ENCODE measurements at regions not wholly inside any gene's neighbourhood (a gene's known extent, or its start where the extent isn't known, plus 50 kb on each side); places are given as distances from the start of the nearest gene placed in this dataset.

DNA sequence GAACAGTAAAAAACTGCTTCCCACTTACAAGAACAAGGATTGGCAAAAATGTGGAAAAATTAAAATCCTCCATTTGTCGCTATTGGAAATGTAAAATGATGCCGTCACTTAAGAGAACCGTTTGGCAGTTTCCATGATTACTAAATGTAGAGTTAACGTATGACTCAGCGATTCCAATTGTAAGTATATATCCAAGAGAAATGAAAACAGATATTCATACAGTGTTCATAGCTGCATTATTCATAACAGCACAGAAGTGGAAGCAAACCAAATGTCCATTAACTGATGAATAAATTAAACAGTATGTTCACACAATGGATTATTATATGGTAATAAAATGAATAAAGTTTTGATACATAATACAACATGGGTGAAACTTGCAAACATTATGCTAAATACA, 971.0 kb downstream of the AMY1C start:
- no peak for DNase-seq

DNA sequence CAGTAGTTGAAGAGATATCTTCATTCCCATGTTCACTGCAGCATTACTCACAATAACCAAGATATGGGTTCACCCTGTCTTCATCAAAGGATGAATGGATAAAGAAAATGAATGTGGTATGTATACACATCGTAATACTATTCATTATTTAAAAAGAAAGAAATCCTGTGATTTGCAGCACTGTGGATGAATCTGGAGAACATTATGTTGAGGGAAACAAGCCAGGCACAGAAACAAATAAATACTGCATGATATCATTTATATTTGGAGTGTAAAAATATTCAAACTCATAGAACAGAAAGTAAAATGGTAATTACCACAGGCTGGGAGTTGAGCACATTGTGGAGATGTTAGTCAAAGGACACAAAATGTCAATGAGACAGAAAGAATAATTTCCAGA, 977.2 kb downstream of the AMY1C start:
- no peak for DNase-seq

DNA sequence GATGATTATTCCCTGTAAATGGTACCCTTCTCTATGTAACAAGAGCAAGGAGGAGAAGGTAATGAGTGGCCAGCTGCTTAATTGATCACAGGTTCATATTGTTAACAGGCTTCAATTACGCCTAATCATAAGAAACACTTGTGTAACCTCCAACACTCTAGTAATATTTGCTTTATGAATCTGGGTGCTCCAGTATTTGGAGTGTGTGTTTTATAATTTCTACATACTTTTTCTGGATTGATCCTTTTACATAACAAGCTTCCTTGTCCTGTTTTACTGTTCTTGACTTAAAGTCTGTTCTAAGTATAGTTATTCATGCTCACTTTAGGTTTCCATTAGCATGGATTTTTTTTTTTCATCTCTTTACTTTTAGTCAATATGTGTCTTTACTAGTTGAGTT, 984.2 kb downstream of the AMY1C start:
- no peak for DNase-seq

DNA sequence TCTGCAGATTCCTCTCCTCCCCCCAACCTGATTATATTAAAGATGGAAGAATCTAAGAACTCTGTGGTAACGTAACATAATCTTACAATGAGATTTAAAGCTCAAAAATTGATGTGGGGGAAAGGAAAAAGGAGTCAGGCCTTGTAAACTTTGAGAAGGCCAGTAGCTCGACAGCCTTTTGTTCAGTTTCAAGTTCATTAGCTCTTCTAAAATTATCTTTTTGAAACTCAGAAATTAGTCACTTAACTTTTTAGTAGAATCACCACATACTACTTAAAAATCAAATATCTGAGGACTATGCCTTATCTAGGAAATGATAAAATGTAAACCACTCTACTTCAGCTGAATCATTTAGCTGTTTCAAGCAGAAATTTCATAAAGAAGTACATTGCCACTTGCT, 996.2 kb downstream of the AMY1C start:
- no peak for DNase-seq

DNA sequence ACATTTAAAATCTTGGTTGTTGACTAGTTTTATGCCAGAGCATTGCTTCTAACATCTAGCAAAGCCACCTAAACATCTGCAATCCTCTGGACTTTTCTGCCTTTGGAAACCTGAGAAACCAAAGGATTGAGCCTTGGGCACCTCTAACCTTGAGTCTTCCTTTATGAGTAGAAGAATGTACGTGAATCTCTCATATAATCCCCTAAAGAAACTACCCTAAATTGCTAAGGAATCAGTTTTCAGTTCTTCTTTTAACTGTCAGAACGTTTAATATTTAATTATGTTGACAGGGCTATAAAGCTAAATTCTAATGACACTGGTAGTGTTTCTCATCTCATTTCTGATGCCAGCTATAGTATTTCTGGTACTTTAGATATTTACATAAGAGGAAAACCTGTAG, 997.3 kb downstream of the AMY1C start:
- no peak for DNase-seq

DNA sequence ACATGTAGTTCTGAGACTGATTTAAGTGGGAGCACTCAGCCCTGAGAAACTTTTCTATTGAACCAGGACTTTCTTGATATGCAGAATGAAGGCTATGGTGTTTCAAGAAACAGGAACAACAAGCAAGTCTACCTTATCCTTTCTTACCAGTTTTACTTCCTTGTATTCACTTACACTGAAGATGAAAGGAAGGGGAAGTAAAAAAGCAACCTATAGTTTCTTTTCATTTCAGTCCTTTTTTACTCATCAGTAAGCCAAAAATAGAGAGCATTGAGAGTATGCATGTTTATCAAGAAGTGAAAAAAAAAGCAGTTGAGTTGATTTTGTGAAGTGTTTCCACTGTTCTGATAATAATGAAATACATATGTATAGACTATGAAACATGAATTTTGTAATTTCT, 1010.3 kb downstream of the AMY1C start:
- no peak for DNase-seq

DNA sequence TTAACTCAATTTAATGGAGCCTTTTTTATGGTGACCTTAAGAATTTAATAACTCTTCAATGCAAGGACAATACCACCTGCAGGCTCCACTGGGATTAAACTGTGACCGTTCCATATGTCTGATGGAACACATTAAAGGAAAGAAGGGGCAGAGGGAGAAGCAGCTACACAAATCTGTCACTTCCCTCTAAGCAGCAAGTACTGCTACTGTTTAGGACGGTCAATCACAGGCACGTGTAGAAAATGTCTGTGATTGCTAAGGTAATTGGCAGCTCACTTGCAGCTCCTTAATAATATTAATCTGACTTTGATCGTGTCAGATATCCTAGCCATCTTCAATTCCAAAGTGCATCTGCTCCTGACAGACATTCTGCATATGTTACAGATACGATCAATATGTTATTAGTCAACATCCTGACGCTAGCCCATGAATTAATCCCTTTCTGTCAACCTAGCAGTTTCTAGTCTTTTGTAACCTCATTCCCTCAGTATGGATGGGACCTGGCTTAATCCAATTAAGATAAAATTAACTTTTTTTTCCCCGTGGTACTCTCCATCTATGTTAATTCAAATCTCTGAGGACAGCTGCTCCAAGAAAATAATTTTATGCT, 1012.4 kb downstream of the AMY1C start:
- no peak for DNase-seq

DNA sequence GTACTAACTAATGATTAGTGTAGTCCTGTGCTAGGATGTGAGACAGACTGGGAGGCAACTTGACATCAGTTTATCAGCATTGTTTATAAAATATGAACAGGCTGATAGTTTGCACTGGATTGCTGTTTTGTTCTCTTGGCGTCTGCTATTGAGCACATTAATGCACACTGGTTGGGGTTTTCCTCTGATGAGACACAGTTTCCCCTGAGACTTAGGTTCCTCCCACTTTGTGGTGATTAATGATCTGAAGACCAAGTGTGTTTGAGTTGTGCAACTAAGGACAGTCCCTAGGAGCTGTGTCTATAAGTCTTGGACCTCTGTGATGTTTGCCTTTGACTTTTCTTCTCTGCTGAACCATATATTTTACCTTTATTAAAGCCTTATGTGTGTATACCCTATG, 1015.4 kb downstream of the AMY1C start:
- DNase-seq = no peak

DNA sequence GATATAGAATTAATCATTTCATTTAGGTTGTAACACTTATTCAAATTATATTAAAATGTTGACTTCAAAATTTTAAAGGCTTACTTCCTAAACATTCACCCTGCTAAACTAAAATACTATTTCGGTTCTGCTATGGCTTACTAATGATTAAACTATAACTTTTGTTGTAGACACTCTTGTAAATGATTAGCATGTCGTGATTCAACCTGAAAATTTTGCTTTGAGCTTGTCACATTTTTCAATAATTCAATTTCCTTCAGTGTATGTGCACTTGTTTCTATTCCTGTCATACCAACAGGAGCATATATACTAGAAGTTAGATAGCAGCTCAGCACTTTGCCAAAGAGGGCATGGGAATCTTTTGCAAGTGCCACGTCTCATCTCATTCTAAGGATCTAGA, 1018.8 kb downstream of the AMY1C start:
- no peak for DNase-seq

DNA sequence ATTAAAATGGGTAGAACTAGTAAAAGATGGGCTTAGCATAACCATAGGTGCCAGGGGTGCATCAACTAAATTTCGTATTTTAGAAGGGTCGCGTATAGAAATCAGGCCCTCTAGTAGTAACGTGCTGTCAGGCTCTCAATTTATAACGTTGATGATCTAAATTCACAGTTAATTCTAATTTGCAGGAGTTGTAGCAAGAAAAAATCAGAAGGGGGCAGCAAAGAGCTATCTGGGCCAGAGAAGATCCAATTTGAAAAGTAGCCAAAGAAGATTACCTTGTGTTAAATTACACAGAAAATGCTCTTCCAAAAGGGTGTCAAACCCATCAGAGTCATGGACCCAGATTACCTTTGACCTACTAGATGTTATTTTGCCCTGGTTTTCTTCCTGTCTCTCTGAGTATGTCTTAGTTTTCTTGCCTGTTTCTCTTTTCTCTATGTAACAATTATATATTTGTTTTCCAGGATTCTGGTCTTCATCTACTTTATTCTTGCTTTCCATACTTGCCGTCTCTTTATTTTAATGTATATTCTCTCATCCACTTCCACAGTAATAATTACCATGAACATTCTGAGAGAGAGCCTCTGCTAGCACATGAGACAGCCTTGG, 1030.9 kb downstream of the AMY1C start:
- peak in 1 of 14 donors; percentile 7 for DNase-seq

DNA sequence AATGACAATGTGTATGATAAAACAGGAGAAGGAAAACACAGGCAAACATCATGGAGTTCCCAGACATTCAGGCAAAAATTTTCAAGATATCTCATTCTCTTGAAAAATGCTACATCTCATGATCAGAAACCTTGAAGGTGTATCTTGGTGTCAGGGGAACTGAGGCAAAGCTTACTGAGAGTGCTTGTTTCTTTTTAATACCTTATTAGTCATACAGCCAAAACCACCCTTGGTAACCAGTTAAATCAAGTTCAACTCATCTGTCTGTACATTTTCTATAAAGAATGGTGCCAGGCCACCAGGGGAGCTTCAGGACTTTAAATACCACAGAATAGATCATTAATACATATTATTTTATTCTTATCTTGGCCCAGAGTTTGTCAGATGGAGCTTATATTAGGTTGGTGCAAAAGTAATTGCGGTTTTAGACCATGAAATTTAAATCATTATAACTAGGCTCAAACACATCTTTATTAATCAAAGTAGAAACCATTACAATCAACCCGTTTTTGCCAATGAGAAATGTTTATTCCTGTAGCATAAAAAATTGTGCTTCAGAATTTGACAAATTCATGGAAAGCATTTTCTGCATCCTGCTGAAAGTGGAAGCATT, 1036.0 kb downstream of the AMY1C start:
- DNase-seq = no peak

DNA sequence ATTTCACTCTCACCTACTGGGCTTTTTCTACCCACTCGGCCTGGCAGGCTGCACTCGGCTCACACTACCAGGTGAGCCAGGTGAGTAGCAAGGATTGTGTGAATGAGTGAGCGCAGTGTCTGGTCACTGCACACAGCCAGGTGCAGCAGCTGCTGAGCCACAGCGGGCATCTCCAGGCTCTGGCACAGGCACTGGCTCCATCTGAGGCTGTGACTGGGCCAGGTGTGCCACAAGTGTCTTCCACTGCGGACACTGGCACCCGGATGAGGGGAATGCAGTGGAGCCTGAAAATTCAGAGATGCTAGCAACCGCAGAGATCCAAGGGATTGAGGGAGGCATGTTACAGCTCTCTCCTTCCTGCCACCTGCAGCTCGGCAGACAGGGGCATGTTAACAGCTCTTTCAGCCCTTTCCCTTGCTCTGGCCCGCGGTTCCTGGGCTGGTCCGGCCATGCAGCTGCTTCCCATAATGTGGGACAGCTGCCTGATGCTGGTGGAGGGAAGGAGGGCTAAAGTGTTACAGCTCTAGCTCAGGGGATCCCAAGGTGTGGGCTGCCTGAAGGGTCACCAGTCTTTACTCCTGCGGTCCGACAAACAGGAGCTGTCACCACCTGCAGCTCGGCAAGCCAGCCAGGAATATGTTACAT, 1038.3 kb downstream of the AMY1C start:
- DNase-seq = no peak

DNA sequence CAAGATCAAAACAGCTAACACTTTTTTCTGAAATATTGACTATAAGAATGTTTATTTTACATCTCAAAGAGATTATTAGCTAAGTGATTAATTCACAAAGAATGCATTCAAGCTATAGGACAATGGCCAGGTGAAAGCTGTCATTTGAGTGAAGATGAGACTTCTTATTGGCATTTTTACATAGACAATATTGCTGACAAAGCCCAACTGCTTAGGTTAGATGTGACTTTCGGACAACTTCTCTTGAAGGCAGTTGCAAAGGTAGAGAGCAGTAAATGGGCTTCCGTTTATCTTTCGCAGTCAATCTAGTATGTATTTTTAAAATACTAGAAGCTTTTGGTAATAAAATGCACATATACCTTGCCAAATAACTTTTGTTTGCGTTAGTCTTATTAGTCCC, 1041.3 kb downstream of the AMY1C start:
- DNase-seq = no peak

DNA sequence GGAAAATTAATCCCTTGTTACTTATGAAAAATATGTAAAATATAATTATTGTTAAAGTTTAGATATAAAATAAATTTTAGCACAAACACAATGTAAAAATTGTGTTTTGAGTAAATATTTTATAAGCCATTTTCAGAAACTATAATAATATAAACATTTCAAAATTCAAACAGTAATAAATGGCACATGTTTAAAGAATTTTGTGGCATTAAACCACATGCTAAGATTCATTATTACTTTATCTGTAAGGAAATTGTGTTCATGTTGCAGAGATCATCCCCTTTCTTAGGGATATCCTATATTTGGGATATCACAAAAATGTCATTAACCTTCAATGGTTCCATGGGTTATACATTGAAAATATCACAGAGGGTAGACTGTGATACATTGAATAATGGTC, 1044.3 kb downstream of the AMY1C start:
- DNase-seq = no peak

DNA sequence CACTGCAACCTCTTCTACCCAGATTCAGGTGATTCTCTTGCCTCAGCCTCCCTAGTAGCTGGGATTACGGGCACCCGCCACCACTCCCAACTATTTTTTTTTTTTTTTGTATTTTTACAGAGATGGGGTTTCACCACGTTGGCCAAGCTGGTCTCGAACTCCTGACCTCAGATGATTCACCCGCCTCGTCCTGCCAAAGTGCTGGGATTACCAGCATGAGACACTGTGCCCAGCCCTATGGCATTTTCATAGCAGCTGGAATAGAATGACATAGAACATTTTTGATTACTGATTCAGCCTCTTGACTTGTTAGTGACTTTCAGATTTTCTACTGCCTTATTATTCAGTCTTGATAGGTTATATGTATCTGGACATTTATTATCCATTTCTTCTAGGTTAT, 1046.2 kb downstream of the AMY1C start:
- no peak for DNase-seq

DNA sequence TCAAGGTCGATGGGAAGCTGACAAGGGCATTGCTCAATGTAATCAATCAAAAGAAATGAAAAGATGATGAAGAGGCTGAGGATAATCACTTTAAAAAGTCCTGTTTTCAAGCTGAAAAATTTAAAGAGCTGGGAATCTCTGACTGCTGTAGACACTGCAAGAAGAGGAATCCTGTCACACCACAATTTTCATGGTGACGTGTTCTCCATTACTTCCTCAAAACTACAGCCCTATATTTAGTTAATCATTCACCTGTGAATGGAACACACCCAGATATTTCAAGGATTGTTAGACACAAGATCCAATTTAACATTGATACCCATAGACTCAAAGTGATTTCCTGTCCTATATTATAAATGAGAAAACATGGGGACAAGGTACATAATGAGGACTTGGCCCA, 1048.3 kb downstream of the AMY1C start:
- DNase-seq = no peak

DNA sequence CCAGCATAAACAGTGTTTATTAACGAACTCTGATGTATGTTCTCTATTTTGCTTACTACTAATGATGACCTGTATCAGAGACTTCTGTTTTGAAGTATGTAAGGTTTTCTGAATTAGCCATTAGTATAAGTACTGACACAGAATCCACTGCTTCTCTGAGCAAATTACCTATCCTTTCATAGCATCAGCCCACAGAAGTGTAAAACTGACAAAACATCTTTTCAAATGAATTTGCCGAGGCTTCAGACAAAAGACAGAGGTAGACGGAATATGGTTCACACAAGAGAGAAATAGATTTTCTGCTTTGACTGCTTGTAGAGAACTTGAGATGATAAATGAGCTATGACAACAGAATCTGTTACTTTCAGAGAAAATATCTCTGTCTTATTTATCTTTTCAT, 1051.6 kb downstream of the AMY1C start:
- no peak for DNase-seq

DNA sequence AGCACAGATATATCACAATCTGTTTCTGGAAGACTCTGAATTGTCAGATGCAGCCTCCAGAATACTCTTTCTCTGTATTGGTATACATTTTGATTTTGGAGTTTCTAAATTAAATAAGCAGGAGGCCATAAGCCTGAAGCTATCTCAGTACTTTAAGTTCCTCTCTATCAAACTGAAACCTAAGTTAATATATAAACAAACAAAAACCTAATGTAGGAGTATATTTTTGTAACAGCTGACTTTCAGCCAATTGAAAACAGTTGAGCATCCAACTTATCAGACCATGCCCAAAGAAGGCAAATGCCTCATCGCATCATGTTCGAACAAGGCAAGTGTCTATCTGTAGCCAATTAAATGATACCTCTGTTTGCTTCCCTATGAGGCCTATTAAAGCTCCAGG, 1054.4 kb downstream of the AMY1C start:
- no peak for DNase-seq

DNA sequence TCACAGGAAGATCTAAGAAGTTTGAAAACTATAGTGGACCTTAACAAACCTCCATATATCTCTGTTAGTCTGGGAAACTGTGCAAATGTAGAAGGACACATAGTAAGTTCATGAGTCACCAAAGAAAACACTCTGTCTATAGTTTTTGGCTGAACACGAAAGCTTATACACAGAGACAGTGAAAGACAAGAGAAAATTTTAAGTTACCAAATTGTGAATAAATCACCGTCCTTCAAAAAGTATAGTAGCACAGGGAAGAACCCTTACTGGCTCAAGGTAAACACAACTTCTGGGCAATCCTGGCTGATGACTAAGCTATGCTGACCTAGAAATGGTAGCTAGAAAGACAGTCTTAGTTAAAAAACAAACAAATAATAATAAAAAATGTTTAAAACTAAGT, 1057.9 kb downstream of the AMY1C start:
- no peak for DNase-seq

DNA sequence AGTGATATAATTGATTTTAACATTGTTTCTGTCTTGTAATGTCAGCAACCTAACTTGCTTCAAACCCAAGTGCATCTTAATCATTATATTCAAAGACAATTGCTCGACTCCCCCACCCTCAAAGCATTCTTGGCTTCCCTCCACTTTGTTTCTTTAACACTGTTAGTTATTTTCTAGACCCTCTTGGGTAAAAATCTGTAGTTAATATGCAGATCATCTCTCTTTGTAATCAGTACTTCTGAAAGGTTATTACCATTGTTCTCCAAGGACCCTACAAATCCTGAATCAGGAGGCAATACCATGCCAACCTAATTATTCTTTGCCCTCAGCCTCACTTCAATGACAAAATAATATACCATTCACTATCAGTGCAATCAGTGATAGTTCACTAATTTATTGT, 1075.7 kb downstream of the AMY1C start:
- no peak for DNase-seq

DNA sequence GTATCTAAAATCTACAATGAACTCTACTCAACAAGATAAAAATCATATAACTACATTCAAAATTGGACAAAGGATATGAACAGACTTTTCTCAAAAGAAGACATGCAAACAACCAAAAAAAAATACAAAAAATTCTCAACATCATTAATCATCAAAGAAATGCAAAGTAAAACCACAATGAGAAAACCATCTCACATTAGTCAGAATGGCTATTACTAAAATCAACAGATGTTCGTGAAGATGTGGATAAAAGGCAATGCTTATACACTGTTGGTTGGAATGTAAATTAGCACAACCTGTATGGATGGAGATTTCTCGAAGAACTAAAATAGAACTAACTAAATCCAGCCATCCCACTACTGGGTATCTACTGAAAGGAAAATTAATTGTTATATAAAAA, 1080.8 kb downstream of the AMY1C start:
- no peak for DNase-seq

DNA sequence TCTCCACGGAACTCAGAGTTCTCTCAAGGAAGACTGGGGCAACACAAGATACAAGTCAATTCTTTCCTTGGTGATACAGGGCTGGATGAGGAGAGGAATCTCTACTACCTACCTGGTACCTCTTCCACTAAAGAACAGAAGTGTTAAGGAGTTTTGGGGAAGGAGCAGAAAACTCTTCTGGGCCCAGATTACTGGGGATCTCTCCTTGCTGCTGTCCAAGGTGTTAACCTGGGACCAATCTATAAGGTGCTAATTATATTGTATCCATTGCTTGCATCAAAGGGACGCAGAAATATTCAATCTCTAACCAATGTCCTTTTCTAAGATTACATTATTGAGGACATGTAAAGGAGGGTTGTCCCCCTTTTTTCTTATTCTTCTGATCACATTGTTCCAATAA, 1102.5 kb downstream of the AMY1C start:
- no peak for DNase-seq

DNA sequence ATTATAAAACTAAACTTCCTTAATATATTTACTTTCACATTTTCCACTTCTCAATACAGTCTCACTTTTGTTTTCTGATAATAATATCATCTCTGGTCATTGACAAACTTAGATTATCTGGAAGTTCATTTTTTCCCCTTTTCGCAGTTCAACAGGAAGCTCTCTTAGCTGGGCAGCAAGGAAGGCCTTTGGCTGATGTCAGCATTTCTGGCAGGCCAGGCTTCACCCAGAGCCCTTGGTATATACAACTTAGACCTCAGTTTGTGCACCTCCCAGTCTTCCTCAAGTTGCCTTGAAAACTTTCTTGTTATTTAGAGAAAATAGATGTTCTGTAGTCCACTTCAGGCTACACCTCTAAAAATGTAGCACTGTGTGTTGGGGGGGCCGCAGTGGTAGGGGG, 1103.6 kb downstream of the AMY1C start:
- no peak for DNase-seq

DNA sequence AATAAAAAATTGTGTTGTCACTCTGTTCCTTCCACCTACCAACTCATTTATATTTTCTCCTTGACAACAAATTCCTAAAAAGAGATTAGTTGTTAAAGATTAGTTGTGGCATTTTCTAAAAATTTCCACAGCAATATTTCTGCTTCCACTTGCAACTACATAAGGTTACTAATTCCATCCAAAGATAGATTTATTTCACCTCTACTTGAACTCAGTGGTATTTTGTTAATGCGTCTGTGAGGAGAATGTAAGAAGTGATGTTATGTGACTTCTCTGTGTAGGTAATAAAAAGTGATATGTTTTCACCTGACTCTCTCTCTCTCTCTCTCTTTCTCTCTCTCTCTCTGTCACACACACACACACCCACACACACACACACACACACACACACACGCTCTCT, 1104.8 kb downstream of the AMY1C start:
- DNase-seq = no peak
